ENCODE measurements at regions not wholly inside any gene's neighbourhood (a gene's known extent, or its start where the extent isn't known, plus 50 kb on each side); places are given as distances from the start of the nearest gene placed in this dataset.

DNA sequence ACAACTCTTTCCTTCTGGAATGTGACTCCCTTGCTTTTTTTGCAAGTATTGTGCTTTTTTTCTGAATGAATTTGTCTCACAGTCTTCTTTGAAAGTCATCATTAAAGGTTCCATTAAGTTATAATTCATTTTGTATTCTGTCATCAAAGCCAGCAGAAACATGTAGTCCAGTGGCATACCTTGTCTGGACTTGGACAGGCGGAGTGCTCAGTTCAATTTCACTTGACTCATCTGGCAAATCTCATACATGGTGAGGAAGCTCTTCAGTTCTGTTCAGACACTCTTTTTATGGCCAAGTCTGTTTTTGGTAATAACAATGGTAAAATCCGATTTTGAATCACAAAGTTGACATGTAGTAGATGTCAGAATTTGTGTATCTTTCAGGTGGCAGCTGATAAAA, 260.8 kb upstream of the OPRM1 start:
- H2BK15ac ChIP-seq (ENCODE audit: low read length) = no peak overlapping the region
- H4K8ac ChIP-seq (ENCODE audit: extremely low read depth, insufficient read depth, low read length) = no peak overlapping the region
- H3K18ac ChIP-seq (ENCODE audit: extremely low read depth, low read length) = no peak overlapping the region
- peaks cover 0 to 4% of the 10 kb centered on the region in 2 experiments; a peak in 2 of 4 replicates for H3K9me3 ChIP-seq (ENCODE audit: insufficient read depth in 2 of 2, low read depth in 1 of 2, low read length in 1 of 2)
- H3K36me3 ChIP-seq (ENCODE audit: control insufficient read depth in 2 of 4, insufficient read depth in 4 of 4, low read length in 3 of 4) = no peaks in the 10 kb centered on the region
- no peak overlapping the region for H3K4me2 ChIP-seq (ENCODE audit: insufficient read depth in 1 of 2, low read depth in 2 of 2, low read length in 2 of 2)
- H4K20me1 ChIP-seq (replicated peaks in 1 of 2; ENCODE audit: control insufficient read depth in 1 of 2, insufficient read depth in 2 of 2, low read length in 2 of 2) = no peaks in the 10 kb centered on the region
- H3K79me2 ChIP-seq (ENCODE audit: control insufficient read depth in 1 of 2, insufficient read depth in 2 of 2, low read length in 2 of 2) = no peaks in the 10 kb centered on the region
- no peak overlapping the region for H3K4me3 ChIP-seq (ENCODE audit: extremely low read depth in 1 of 4, insufficient read depth in 2 of 4, low read depth in 3 of 4, low read length in 4 of 4)
- no peak overlapping the region for H2BK12ac ChIP-seq (ENCODE audit: low read depth, low read length)
- H3K4ac ChIP-seq (replicated peaks; ENCODE audit: insufficient read length, low read depth, low read length) = no peak overlapping the region
- H3K79me1 ChIP-seq (ENCODE audit: low read depth, low read length) = no peaks in the 10 kb centered on the region
- H4K91ac ChIP-seq (replicated peaks; ENCODE audit: insufficient read length, low read length) = no peak overlapping the region
- H2BK20ac ChIP-seq (ENCODE audit: low read length) = no peak overlapping the region
- H2BK120ac ChIP-seq (replicated peaks; ENCODE audit: low read depth, low read length) = no peak overlapping the region
- no peak overlapping the region for H2BK5ac ChIP-seq (ENCODE audit: low read depth, low read length)
- no peaks in the 10 kb centered on the region for H3K27me3 ChIP-seq (replicated peaks in 1 of 4; ENCODE audit: control insufficient read depth in 3 of 4, extremely low read depth in 1 of 4, insufficient read depth in 3 of 4, low read length in 3 of 4)
- ChIA-PET POLR2A (ENCODE audit: partially characterized antibody) (no interaction called here), CTCF (ENCODE audit: partially characterized antibody) (no interaction called here)
- H2AK5ac ChIP-seq (ENCODE audit: low read depth, low read length) = no peak overlapping the region
- H3K23ac ChIP-seq (ENCODE audit: insufficient read length) = no peak overlapping the region
- DNase-seq (ENCODE audit: low read depth in 1 of 2, low spot score in 2 of 2) (no peak), FAIRE-seq (no peak)
- no peak overlapping the region for H4K5ac ChIP-seq (ENCODE audit: insufficient read length, low read depth, low read length)
- H3K14ac ChIP-seq (ENCODE audit: insufficient read length) = no peak overlapping the region
- no peaks in the 10 kb centered on the region for H3K23me2 ChIP-seq (ENCODE audit: low read depth, low read length)
- H2AFZ ChIP-seq (ENCODE audit: low read length) = no peak overlapping the region
- no peak overlapping the region for H3K56ac ChIP-seq (replicated peaks; ENCODE audit: insufficient read length, low read depth, low read length)
- H3K4me1 ChIP-seq (replicated peaks in 1 of 4; ENCODE audit: control insufficient read depth in 3 of 4, insufficient read depth in 4 of 4, low read length in 3 of 4) = peaks cover 0 to 4% (median 0%) of the 10 kb centered on the region in 4 experiments; a peak in 1 of 7 replicates
- no peak overlapping the region for H3K27ac ChIP-seq (ENCODE audit: low read depth, low read length)
- no peak overlapping the region for H3K9ac ChIP-seq (replicated peaks in 1 of 4; ENCODE audit: extremely low read depth in 1 of 4, low read depth in 3 of 4, low read length in 3 of 4)
- 93% methylated on average over 2 of the region's 2 CpGs; no CpG with 5 or more reads in 1 of the 2 experiments for WGBS, 2 experiments (ENCODE audit: extremely low coverage in 1 of 2, insufficient coverage in 1 of 2, insufficient read length in 1 of 2, insufficient replicate concordance in 2 of 2, low coverage in 1 of 2, low lambda C conversion rate in 2 of 2, missing lambda C conversion rate in 1 of 2)
- TF ChIP-seq CHD2 (IDR thresholded peaks at IDR 0.05; ENCODE audit: low read length) (no peak), RFX5 (IDR thresholded peaks at IDR 0.05; ENCODE audit: borderline replicate concordance, low read depth, low read length) (no peak), CBX8 (IDR thresholded peaks at IDR 0.05; ENCODE audit: borderline replicate concordance, low read depth, low read length) (no peak), TBP (IDR thresholded peaks at IDR 0.05; ENCODE audit: low read depth, low read length) (no peak), NRF1 (IDR thresholded peaks at IDR 0.05; ENCODE audit: low read depth, low read length) (no peak), FOSL1 (IDR thresholded peaks at IDR 0.05; ENCODE audit: insufficient read depth, low read depth, low read length) (no peak), BACH1 (IDR thresholded peaks at IDR 0.05; ENCODE audit: low read length) (no peak), KDM5A (IDR thresholded peaks at IDR 0.05; ENCODE audit: low read length) (no peak), TAF1 (IDR thresholded peaks at IDR 0.05; ENCODE audit: low read depth, low read length) (no peak), KDM4A (IDR thresholded peaks at IDR 0.05; ENCODE audit: low read depth, low read length, severe bottlenecking) (no peak), CTCF (IDR thresholded peaks at IDR 0.05; ENCODE audit: control extremely low read depth in 1 of 3, insufficient read depth in 1 of 3, low read depth in 1 of 3, low read length in 3 of 3) (no peak), SRF (IDR thresholded peaks at IDR 0.05; ENCODE audit: low read depth, low read length) (no peak), SAP30 (IDR thresholded peaks at IDR 0.05; ENCODE audit: insufficient read depth, insufficient replicate concordance, low read length) (no peak)
